ENCODE measurements at regions not wholly inside any gene's neighbourhood (a gene's known extent, or its start where the extent isn't known, plus 50 kb on each side); places are given as distances from the start of the nearest gene placed in this dataset.

GRCh38 chr1:8144323-8144722 lies 118.2 kb upstream of the ERRFI1 start:
- no peak for DNase-seq (ENCODE audit: low spot score)
- in situ Hi-C loops (cut with MboI; ENCODE audit: low sequenced_read_pairs, unreplicated experiment): no loop called here
- TF ChIP-seq, protein P1, sequence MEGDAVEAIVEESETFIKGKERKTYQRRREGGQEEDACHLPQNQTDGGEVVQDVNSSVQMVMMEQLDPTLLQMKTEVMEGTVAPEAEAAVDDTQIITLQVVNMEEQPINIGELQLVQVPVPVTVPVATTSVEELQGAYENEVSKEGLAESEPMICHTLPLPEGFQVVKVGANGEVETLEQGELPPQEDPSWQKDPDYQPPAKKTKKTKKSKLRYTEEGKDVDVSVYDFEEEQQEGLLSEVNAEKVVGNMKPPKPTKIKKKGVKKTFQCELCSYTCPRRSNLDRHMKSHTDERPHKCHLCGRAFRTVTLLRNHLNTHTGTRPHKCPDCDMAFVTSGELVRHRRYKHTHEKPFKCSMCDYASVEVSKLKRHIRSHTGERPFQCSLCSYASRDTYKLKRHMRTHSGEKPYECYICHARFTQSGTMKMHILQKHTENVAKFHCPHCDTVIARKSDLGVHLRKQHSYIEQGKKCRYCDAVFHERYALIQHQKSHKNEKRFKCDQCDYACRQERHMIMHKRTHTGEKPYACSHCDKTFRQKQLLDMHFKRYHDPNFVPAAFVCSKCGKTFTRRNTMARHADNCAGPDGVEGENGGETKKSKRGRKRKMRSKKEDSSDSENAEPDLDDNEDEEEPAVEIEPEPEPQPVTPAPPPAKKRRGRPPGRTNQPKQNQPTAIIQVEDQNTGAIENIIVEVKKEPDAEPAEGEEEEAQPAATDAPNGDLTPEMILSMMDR (IDR thresholded peaks at IDR 0.05; ENCODE audit: borderline replicate concordance, control extremely low read depth, extremely low read depth, insufficient read depth, missing control alignments): no peak

DNA sequence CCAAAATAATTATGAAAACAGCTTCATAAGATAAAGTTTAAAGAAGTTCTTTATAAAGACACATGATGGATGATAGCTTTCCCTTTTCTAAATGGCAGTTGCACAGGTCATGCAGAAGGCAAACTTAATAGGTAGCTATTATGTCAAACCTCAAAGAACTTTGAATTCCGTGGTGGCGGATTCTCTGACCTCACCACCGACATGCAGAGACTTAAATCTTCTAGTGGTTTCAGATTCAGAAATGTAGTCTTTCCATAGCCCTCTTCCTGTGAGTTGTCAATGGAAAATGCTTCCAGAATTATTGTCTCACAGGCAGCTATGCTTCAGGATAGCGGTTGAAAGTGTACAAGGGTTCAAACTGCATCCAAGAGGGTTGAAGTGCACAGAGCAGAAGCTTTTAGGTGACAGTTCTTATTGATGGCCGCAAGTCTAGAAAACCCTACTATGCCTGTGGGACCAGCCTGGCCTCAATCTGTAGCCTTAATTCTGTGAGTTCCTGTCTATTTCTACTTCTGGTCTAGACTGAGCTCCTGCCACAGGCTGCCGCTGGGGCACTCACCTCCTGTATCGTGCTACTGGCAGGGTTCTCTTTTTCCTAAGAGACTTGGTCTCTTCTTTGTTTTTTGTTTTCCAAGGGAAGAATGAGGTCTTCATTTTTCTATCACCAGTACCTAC lies 117.0 kb upstream of the ERRFI1 start:
- no peak for DNase-seq (ENCODE audit: low spot score)
- TF ChIP-seq, protein P1 (IDR thresholded peaks at IDR 0.05; ENCODE audit: borderline replicate concordance, control extremely low read depth, extremely low read depth, insufficient read depth, missing control alignments): no peak
- in situ Hi-C loops (cut with MboI; ENCODE audit: low sequenced_read_pairs, unreplicated experiment): no loop called here

GRCh38 chr1:8139941-8140340 lies 113.8 kb upstream of the ERRFI1 start:
- in situ Hi-C loops (cut with MboI; ENCODE audit: low sequenced_read_pairs, unreplicated experiment): no loop called here
- no peak for DNase-seq (ENCODE audit: low spot score)
- TF ChIP-seq, protein P1 (IDR thresholded peaks at IDR 0.05; ENCODE audit: borderline replicate concordance, control extremely low read depth, extremely low read depth, insufficient read depth, missing control alignments): no peak

- no peak for DNase-seq (ENCODE audit: low spot score)
- in situ Hi-C loops (cut with MboI; ENCODE audit: low sequenced_read_pairs, unreplicated experiment): no loop called here
- TF ChIP-seq, protein P1 (IDR thresholded peaks at IDR 0.05; ENCODE audit: borderline replicate concordance, control extremely low read depth, extremely low read depth, insufficient read depth, missing control alignments): no peak
Observed at GRCh38 chr1:8139383-8139782, 113.3 kb upstream of the ERRFI1 start.

GRCh38 chr1:8138673-8139072 lies 112.6 kb upstream of the ERRFI1 start:
- DNase-seq (ENCODE audit: low spot score): no peak
- in situ Hi-C loops (cut with MboI; ENCODE audit: low sequenced_read_pairs, unreplicated experiment): no loop called here

DNA sequence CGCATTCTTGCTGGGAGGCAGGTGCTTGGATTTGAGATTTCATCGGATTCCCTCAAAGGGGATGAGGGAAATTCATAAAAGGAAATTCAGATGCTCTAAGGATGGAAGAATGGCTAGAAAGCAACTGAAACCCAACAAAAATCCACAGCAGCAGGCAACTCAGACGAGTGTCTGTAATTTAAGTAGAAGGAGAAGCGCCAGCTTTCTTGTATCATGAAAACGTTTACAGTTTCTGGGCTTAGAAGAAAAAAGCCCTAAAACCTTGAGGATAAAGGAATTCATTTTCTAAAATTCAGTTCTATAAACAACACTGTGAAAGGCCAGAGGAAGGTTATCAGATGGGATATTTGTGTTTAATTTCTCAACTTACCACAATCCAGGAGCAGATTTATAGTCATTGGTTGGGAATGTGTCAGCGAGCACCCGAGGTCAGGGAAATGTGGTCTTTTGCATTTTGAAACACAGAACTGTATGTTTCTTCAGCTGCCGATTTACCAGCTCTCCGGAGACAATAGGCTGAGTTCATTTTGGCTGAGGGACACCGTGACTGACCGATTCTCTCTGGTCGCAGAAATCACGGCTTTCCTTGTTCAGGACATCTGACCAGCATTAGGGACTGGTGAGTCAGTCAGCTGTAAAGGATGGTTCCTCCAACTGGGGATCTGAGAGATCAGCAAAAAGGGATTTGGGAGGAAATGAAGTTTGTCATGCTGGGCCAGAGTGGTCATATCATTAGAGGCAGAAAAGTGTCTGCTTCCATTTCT lies 111.6 kb upstream of the ERRFI1 start:
- DNase-seq (ENCODE audit: low spot score): no peak
- TF ChIP-seq, protein P1 (IDR thresholded peaks at IDR 0.05; ENCODE audit: borderline replicate concordance, control extremely low read depth, extremely low read depth, insufficient read depth, missing control alignments): no peak
- in situ Hi-C loops (cut with MboI; ENCODE audit: low sequenced_read_pairs, unreplicated experiment): no loop called here

More at GRCh38 chr1:8138673-8139072, 112.6 kb upstream of the ERRFI1 start:
- TF ChIP-seq, protein P1 (IDR thresholded peaks at IDR 0.05; ENCODE audit: borderline replicate concordance, control extremely low read depth, extremely low read depth, insufficient read depth, missing control alignments): no peak
